ENCODE measurements at regions not wholly inside any gene's neighbourhood (a gene's known extent, or its start where the extent isn't known, plus 50 kb on each side); places are given as distances from the start of the nearest gene placed in this dataset.
"Not testable (repeated sequence)": the region's sequence is repeated elsewhere in the genome, so short reads cannot be mapped to it uniquely, and the experiment has no call there.

- DNase-seq: no peak
These were observed 908.9 kb upstream of the MIR17HG start for GRCh38 chr13:90438576-90438975.

GRCh38 chr13:90443268-90443667 lies 904.2 kb upstream of the MIR17HG start:
- DNase-seq: no peak

DNA sequence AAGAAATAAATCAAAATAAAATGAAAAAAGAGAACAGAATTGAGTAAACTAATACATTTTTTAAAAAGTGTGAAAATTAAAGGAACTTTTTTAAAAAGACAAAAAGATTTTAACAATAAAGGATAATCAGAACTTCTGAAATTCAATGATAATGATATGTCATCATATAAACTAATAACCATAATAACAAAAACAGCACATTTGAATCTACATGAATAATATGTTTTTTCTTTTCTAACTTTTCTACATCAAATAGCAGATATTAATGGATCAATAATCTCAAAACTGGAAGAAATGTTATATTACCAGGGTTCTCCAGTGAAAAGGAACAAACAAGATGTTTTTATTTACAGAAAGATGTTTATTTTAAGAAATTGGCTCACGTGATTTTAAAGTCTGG lies 903.3 kb upstream of the MIR17HG start:
- no peak for DNase-seq

GRCh38 chr13:90445179-90445578 lies 902.3 kb upstream of the MIR17HG start:
- no peak for DNase-seq

- DNase-seq: no peak
These were observed 900.3 kb upstream of the MIR17HG start for GRCh38 chr13:90447034-90447733.

- DNase-seq: no peak
These were observed 899.8 kb upstream of the MIR17HG start for GRCh38 chr13:90447734-90448101.

- DNase-seq: no peak
These were observed 898.9 kb upstream of the MIR17HG start for GRCh38 chr13:90448466-90449037.

DNA sequence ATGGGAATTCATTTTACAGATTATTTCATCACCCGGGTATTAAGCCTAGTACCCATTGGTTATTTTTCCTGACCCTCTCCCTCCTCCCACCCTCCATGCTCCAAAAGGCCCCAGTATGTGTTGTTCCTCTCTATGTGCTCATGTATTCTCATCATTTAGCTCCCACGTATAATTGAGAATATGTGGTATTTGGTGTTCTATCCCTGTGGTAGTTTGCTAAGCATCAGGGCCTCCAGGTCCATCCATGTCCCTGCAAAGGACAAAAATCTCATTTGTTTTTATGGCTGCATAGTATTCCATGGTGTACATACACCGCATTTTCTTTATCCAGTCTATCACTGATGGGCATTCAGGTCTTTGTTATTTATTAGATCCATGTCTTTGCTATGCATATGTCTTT lies 894.1 kb upstream of the MIR17HG start:
- no peak for DNase-seq

DNA sequence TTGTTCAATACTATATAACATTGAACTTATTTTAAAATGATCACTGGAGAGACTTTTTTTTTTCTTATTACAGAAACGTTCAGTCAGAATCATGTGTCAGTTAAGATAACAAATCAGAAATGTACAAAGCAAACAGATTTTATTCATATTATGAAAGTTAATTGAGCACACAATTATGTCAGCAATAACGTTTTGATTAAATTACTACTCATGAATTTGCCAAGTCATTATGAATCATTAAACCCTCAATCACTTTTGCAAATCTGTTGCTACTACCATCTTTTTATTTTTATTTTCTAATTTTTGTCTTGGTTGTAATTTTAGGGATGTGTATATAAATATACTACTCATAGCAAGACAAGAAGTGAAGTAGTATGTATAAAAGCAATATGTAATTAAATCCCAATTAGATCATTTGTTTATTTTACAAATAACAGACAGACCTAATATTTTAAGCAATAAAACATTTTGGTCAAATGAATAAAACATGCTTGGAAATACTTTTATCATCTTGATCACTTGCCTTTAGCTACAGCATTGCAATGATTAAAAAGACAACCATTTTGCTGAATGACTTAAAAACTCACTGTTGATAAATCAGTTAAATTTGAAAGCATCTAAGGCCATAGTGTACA lies 893.4 kb upstream of the MIR17HG start:
- DNase-seq: no peak

GRCh38 chr13:90455067-90455466 lies 892.4 kb upstream of the MIR17HG start:
- DNase-seq: no peak

DNA sequence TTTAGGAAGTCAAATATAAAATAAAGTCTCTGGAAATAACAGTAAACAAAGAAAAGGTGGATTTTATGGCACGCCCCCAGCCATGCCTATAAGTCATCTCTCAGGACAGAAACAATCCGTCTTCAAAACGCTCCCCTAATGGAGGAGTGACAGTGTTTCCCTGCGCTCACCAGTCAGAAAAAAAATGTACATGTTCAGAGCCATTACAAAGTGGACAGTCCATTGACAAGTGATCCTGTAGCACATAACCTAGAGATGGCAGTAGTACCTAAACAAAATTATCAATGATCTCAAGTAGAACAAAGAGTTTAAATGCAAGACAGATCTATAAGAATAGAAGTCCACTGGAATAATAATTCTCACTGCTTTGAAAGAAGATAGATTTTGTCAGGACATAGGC lies 891.7 kb upstream of the MIR17HG start:
- DNase-seq: no peak

- no peak for DNase-seq
These were observed 886.1 kb upstream of the MIR17HG start for GRCh38 chr13:90461398-90461797.

GRCh38 chr13:90477216-90477615 lies 870.3 kb upstream of the MIR17HG start:
- no peak for DNase-seq

- no peak for DNase-seq
These were observed 863.6 kb upstream of the MIR17HG start for GRCh38 chr13:90483906-90484305.

DNA sequence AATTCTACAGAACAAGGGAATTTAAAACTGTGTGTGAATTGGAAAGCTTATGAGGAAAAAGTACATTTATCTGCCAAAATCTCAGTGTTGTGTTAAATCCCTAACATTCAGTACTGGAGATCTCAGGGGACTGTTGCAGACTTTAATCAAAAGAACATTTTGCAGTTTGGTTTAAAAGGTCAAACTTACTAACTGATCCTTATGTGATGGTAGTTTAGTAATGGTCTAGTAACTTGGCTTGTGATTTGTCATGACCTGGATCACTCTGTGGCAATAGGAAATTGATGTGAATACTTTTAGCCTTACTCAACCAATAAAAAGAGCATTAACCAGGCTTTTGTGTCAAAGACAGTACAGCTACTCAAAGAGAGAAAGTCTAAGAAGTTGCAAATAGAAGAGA lies 862.1 kb upstream of the MIR17HG start:
- DNase-seq: no peak

- no peak for DNase-seq
These were observed 854.6 kb upstream of the MIR17HG start for GRCh38 chr13:90492872-90493271.

DNA sequence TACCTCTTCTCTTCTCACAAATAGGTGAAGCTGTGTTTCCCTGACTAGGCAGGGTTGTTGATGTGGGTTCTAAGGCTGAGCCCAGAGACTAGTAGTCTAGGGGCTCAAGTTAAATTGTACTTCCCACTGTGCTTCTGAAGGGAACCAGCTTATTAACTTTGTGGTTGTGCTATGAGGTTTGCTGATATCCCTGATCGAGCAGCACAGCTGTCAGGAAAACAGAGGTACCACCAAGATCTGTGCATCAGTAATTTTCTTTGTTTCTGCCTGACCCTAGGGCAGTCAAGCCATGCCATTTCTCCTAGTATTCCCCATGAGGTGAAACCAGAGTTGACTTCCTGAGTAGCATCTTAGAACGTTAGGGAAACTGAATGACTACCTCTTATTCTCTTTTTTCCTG lies 853.8 kb upstream of the MIR17HG start:
- no peak for DNase-seq

- not testable (repeated sequence) for DNase-seq
These were observed 852.6 kb upstream of the MIR17HG start for GRCh38 chr13:90494849-90495248.

DNA sequence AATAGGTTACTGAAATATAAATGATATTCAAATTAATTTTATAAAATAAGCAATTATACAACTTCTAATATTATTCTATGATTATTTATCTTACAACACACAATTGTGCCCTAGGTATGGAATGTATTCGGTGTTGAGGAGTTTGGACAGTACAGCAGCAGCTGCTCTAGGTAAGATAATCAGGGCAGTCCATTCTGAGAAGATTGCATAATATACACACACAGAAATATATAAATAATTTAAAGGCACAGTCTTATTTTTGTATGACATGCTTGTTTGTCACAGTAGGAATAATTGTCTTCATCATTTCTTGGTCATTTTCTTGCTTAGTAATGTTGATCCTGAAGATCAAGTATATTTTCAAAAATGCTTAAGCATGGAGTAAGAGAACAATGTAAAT lies 849.4 kb upstream of the MIR17HG start:
- no peak for DNase-seq

- DNase-seq: no peak
These were observed 848.7 kb upstream of the MIR17HG start for GRCh38 chr13:90498816-90499215.

DNA sequence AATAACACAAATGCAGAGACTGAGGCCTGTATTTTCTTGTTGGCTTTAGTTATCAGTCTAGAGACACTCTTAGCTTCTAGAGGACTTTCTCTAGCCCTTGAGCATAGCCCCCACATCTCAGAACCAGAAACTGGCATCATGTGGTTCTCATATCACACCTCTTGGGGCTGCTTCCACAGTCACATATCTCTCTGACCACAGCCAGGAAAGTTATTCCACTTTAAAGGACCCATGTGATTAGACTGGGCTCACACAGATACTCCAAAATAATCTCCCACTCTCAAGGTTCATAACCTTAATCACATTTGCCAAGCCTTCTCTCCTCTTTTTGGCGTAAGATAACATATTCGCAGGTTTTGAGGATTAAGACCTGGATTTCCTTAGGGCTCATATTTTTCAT lies 846.9 kb upstream of the MIR17HG start:
- DNase-seq: no peak

GRCh38 chr13:90502153-90502552 lies 845.3 kb upstream of the MIR17HG start:
- no peak for DNase-seq

GRCh38 chr13:90502762-90503161 lies 844.7 kb upstream of the MIR17HG start:
- no peak for DNase-seq

DNA sequence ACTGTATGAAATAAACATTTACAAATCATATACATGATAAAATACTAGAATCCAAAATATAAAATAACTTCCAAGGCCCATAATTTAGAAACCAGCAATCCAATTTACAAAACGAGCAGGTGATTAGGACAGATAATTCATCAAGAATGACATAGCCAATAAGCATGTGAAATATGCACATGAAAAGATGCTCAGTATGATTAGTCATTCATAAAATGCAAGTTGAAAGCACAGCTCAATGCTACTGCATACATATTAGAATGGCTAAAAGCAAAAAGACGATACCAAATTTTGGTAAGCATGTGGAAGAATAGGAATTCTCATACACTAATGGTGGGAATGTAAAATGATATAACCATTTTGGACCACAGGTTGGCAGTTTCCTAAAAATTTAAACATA lies 837.2 kb upstream of the MIR17HG start:
- no peak for DNase-seq

DNA sequence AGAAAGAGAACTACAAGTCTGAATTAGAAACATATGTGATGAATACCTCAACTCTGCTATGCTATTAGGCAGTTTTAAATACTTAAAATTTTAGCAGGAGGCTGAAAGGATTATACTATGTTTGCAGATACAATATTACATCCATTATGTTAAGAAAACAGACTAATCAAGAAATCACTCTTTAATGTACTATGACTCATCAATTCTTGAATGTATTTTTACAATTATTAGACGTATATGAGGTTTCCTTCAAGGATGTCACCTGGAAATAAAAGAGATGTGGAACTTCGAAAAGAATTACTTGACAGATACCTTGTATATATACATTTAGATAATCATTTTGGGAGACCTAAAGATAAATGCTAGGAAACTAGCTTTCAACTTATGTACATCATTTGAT lies 835.6 kb upstream of the MIR17HG start:
- DNase-seq: no peak

Measured in activated CD4-positive, alpha-beta T cell treated with anti-CD3 and anti-CD28 coated beads for 48 hours (primary cell).